ENCODE measurements at regions not wholly inside any gene's neighbourhood (a gene's known extent, or its start where the extent isn't known, plus 50 kb on each side); places are given as distances from the start of the nearest gene placed in this dataset.

DNA sequence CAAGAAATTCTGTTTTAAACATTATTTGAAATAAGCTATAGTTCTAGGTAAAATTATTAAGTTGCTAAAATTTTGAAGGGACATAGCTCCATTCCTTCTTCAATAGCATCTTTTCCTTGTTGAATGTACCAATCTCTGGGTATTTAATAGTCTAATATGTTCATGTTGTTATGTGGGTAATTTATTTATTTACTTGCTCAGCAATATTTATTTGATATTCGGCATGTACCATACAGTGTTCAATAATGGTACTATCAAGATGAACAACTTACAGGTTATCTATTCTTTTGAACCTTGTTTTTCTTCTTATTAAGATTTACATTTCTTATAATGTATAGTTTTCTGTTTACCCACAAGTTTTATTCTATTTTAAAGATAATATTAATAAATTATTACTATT, 1616.8 kb upstream of the PIK3C3 start:
- TF ChIP-seq, protein P1, sequence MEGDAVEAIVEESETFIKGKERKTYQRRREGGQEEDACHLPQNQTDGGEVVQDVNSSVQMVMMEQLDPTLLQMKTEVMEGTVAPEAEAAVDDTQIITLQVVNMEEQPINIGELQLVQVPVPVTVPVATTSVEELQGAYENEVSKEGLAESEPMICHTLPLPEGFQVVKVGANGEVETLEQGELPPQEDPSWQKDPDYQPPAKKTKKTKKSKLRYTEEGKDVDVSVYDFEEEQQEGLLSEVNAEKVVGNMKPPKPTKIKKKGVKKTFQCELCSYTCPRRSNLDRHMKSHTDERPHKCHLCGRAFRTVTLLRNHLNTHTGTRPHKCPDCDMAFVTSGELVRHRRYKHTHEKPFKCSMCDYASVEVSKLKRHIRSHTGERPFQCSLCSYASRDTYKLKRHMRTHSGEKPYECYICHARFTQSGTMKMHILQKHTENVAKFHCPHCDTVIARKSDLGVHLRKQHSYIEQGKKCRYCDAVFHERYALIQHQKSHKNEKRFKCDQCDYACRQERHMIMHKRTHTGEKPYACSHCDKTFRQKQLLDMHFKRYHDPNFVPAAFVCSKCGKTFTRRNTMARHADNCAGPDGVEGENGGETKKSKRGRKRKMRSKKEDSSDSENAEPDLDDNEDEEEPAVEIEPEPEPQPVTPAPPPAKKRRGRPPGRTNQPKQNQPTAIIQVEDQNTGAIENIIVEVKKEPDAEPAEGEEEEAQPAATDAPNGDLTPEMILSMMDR (IDR thresholded peaks at IDR 0.05; ENCODE audit: insufficient read depth, low read length, poor library complexity, severe bottlenecking): no peak
- no peak for TF ChIP-seq EZH2phosphoT487 (conservative IDR thresholded peaks at IDR 0.05; ENCODE audit: low read length)

Data from SU-DHL-6 (cell line).